Fibroblast of gingiva (primary cell): ENCODE measurements at regions not wholly inside any gene's neighbourhood (a gene's known extent, or its start where the extent isn't known, plus 50 kb on each side); places are given as distances from the start of the nearest gene placed in this dataset.

Experiments
- DNase-seq: peaks from one replicate; pipeline ENCODE4 v3.0.0-alpha.2; 2011; ENCODE audit warnings: low read depth

- DNase-seq: no peak
These were observed 78.7 kb downstream of the SIK1 start for GRCh38 chr21:43348170-43348766.

GRCh38 chr21:43347461-43348169, 79.3 kb downstream of the SIK1 start:
- DNase-seq: no peak

- no peak for DNase-seq
These were observed 80.4 kb downstream of the SIK1 start for GRCh38 chr21:43346551-43346950.

- DNase-seq: no peak
These were observed 81.1 kb downstream of the SIK1 start for GRCh38 chr21:43345746-43346409.

- no peak for DNase-seq
These were observed 81.7 kb downstream of the SIK1 start for GRCh38 chr21:43345046-43345745.

GRCh38 chr21:43343992-43344886, 82.7 kb downstream of the SIK1 start:
- DNase-seq: no peak

- DNase-seq: no peak
These were observed 83.6 kb downstream of the SIK1 start for GRCh38 chr21:43343095-43343991.

GRCh38 chr21:43342301-43342881, 84.5 kb downstream of the SIK1 start:
- no peak for DNase-seq

- DNase-seq: no peak
These were observed 85.4 kb downstream of the SIK1 start for GRCh38 chr21:43341378-43342161.

GRCh38 chr21:43340491-43341377, 86.2 kb downstream of the SIK1 start:
- no peak for DNase-seq

GRCh38 chr21:43339668-43340067, 87.3 kb downstream of the SIK1 start:
- no peak for DNase-seq

GRCh38 chr21:43338951-43339350, 88.0 kb downstream of the SIK1 start:
- no peak for DNase-seq

GRCh38 chr21:43337901-43338655, 88.9 kb downstream of the SIK1 start:
- DNase-seq: no peak

- no peak for DNase-seq
These were observed 91.8 kb downstream of the SIK1 start for GRCh38 chr21:43335119-43335518.

- no peak for DNase-seq
These were observed 92.5 kb downstream of the SIK1 start for GRCh38 chr21:43334214-43334958.

- DNase-seq: peak; percentile 53
These were observed 93.5 kb downstream of the SIK1 start for GRCh38 chr21:43333298-43334062.
